AG04449 (cell line): ENCODE measurements at regions not wholly inside any gene's neighbourhood (a gene's known extent, or its start where the extent isn't known, plus 50 kb on each side); places are given as distances from the start of the nearest gene placed in this dataset.

Experiments used
- CTCF ChIA-PET: fragments of 350-600 bp; formaldehyde crosslinking; extraction: SDS; loops from one replicate; lab custom pipeline; 2021; ENCODE audit warnings: antibody characterized with exemption; lab: Yijun Ruan, JAX
- POLR2A ChIA-PET: fragments of 400-600, 350-600 bp; formaldehyde crosslinking; extraction: SDS; loops from one replicate; lab custom pipeline; 2020; ENCODE audit warnings: antibody characterized with exemption, inconsistent platforms; lab: Yijun Ruan, JAX
- DNase-seq: peaks from one replicate; pipeline ENCODE4 v3.0.0-alpha.2; 2010; ENCODE audit warnings: low read depth, low spot score
- H3K4me3 ChIP-seq: 2 replicates; pipeline ENCODE4 v1.5.1; 2011; ENCODE audit warnings: low read depth, mild to moderate bottlenecking, control low read depth, low read length
- CTCF ChIP-seq: IDR thresholded peaks from one replicate; pipeline ENCODE4 v1.5.1; 2011; ENCODE audit warnings: mild to moderate bottlenecking, moderate library complexity, low read length, control low read depth, inconsistent platforms; ENCODE audit not compliant: insufficient read depth; ENCODE audit errors: missing control alignments

- POLR2A ChIA-PET: no interaction called here
- CTCF ChIA-PET: no interaction called here
- TF ChIP-seq CTCF: no peak
- no peak for DNase-seq
- no peak overlapping the region for H3K4me3 ChIP-seq
Observed at GRCh38 chr1:213676736-213677135, 311.0 kb upstream of the PROX1 start.

- CTCF ChIA-PET: no interaction called here
Observed at GRCh38 chr1:213678348-213678747, 309.4 kb upstream of the PROX1 start.

GRCh38 chr1:213678753-213679152 is 309.0 kb upstream of the PROX1 start:
- ChIA-PET POLR2A (no interaction called here), CTCF (no interaction called here)
- DNase-seq: no peak
- no peak for TF ChIP-seq CTCF
- no peak overlapping the region for H3K4me3 ChIP-seq

More at GRCh38 chr1:213678348-213678747, 309.4 kb upstream of the PROX1 start:
- TF ChIP-seq CTCF: no peak
- no peak overlapping the region for H3K4me3 ChIP-seq
- no peak for DNase-seq
- POLR2A ChIA-PET: no interaction called here

GRCh38 chr1:213679153-213679552 is 308.6 kb upstream of the PROX1 start:
- DNase-seq: no peak
- ChIA-PET CTCF (no interaction called here), POLR2A (no interaction called here)
- TF ChIP-seq CTCF: no peak
- no peak overlapping the region for H3K4me3 ChIP-seq

GRCh38 chr1:213680677-213681325 is 307.0 kb upstream of the PROX1 start:
- H3K4me3 ChIP-seq: no peak overlapping the region
- no peak for DNase-seq
- ChIA-PET POLR2A (no interaction called here), CTCF (no interaction called here)
- no peak for TF ChIP-seq CTCF

GRCh38 chr1:213681788-213682340 is 305.9 kb upstream of the PROX1 start:
- no peak for TF ChIP-seq CTCF
- ChIA-PET POLR2A (no interaction called here), CTCF (no interaction called here)
- DNase-seq: no peak
- H3K4me3 ChIP-seq: no peak overlapping the region
